ENCODE measurements at regions not wholly inside any gene's neighbourhood (a gene's known extent, or its start where the extent isn't known, plus 50 kb on each side); places are given as distances from the start of the nearest gene placed in this dataset.

DNA sequence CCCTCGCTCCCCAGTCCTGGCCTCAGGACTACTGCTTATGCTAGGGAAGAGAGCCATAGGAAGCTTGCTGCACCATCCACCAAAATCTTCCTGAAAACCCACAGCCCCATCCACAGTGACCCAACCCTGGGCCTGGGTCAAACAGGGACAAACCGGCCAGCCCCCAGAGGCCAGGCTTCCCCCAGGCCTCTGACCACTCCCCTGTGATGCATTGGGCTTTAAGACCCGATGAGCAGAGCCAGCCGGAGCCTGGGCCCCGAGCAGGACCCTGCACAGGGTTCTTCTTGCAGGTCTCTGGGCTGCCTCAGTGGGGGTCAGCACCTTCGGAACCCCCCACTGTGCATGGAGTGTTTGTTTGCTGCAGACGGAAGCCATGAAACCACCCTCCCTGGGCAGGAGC lies 583.7 kb downstream of the BRD1 start:
- TF ChIP-seq, protein P1, sequence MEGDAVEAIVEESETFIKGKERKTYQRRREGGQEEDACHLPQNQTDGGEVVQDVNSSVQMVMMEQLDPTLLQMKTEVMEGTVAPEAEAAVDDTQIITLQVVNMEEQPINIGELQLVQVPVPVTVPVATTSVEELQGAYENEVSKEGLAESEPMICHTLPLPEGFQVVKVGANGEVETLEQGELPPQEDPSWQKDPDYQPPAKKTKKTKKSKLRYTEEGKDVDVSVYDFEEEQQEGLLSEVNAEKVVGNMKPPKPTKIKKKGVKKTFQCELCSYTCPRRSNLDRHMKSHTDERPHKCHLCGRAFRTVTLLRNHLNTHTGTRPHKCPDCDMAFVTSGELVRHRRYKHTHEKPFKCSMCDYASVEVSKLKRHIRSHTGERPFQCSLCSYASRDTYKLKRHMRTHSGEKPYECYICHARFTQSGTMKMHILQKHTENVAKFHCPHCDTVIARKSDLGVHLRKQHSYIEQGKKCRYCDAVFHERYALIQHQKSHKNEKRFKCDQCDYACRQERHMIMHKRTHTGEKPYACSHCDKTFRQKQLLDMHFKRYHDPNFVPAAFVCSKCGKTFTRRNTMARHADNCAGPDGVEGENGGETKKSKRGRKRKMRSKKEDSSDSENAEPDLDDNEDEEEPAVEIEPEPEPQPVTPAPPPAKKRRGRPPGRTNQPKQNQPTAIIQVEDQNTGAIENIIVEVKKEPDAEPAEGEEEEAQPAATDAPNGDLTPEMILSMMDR (IDR thresholded peaks at IDR 0.05; ENCODE audit: insufficient read depth, low read length, poor library complexity, severe bottlenecking) = no peak
- TF ChIP-seq EZH2phosphoT487 (conservative IDR thresholded peaks at IDR 0.05; ENCODE audit: low read length) = no peak
